Neuronal stem cell (in vitro differentiated cells): ENCODE measurements at regions not wholly inside any gene's neighbourhood (a gene's known extent, or its start where the extent isn't known, plus 50 kb on each side); places are given as distances from the start of the nearest gene placed in this dataset.

ENCODE experiments used
- DNase-seq: peaks from one replicate; pipeline ENCODE4 v3.0.0-alpha.2; 2013; ENCODE audit warnings: low spot score
- H2AFZ ChIP-seq: one replicate; pipeline ENCODE4 v1.6.1; 2013; ENCODE audit warnings: mild to moderate bottlenecking, low read length, inconsistent platforms
- H2AK5ac ChIP-seq: 2 replicates; pipeline ENCODE4 v1.6.1; 2013; ENCODE audit warnings: low read depth, mild to moderate bottlenecking, inconsistent platforms, low read length, moderate library complexity, mixed read lengths
- H2BK120ac ChIP-seq: 2 replicates; pipeline ENCODE4 v1.6.1; 2013; ENCODE audit warnings: low read depth, mild to moderate bottlenecking, inconsistent platforms, low read length, moderate library complexity, mixed read lengths
- H2BK12ac ChIP-seq: one replicate; pipeline ENCODE4 v1.6.1; 2013; ENCODE audit warnings: low read length, inconsistent platforms
- H2BK15ac ChIP-seq: 2 replicates; pipeline ENCODE4 v1.6.1; 2013; ENCODE audit warnings: mild to moderate bottlenecking, low read length, inconsistent platforms, mixed read lengths
- H2BK5ac ChIP-seq: one replicate; pipeline ENCODE4 v1.6.1; 2013; ENCODE audit warnings: inconsistent platforms, mild to moderate bottlenecking, low read length, moderate library complexity
- H3K14ac ChIP-seq: one replicate; pipeline ENCODE4 v1.6.1; 2013; ENCODE audit warnings: low read length, inconsistent platforms
- H3K18ac ChIP-seq: 2 replicates; pipeline ENCODE4 v1.6.1; 2013; ENCODE audit warnings: low read length, inconsistent platforms
- H3K23ac ChIP-seq: 2 replicates; pipeline ENCODE4 v1.6.1; 2013; ENCODE audit warnings: low read depth, mild to moderate bottlenecking, mixed read lengths, low read length, inconsistent platforms; ENCODE audit not compliant: poor library complexity
- H3K27ac ChIP-seq: replicated peaks from 3 replicates; pipeline ENCODE4 v1.5.1; 2013; ENCODE audit warnings: low read length, inconsistent platforms
- H3K27me3 ChIP-seq, 3 experiments: 2 replicates each; pipeline ENCODE4 v1.6.1; 2013; ENCODE audit warnings: low read length in 3 of 3, mild to moderate bottlenecking in 2 of 3, inconsistent platforms in 1 of 3, low read depth in 1 of 3, mixed read lengths in 1 of 3, moderate library complexity in 1 of 3; ENCODE audit not compliant: control insufficient read depth in 3 of 3, insufficient read depth in 3 of 3
- H3K36me3 ChIP-seq, 2 donors: replicated peaks in 1 of 2; 2 replicates each; pipeline ENCODE4 v1.6.1; 2013; ENCODE audit warnings: low read length in 2 of 2; ENCODE audit not compliant: control insufficient read depth in 2 of 2, insufficient read depth in 2 of 2
- H3K4ac ChIP-seq: 2 replicates; pipeline ENCODE4 v1.6.1; 2013; ENCODE audit warnings: inconsistent platforms, mild to moderate bottlenecking, low read length, moderate library complexity
- H3K4me1 ChIP-seq, 2 donors: 1 replicate in 1 of 2; 2 replicates in 1 of 2; pipeline ENCODE4 v1.6.1; 2013; ENCODE audit warnings: low read length in 2 of 2, low read depth in 1 of 2; ENCODE audit not compliant: control insufficient read depth in 2 of 2, insufficient read depth in 1 of 2
- H3K4me2 ChIP-seq: one replicate; pipeline ENCODE4 v1.6.1; 2013; ENCODE audit warnings: mild to moderate bottlenecking, low read length, inconsistent platforms; ENCODE audit not compliant: insufficient read depth, poor library complexity, severe bottlenecking
- H3K4me3 ChIP-seq, 2 donors: 2 replicates each; pipeline ENCODE4 v1.5.1; 2013; ENCODE audit warnings: low read length in 2 of 2, mild to moderate bottlenecking in 2 of 2, inconsistent platforms in 1 of 2, moderate library complexity in 1 of 2
- H3K79me1 ChIP-seq: one replicate; pipeline ENCODE4 v1.6.1; 2013; ENCODE audit warnings: low read depth, mild to moderate bottlenecking, inconsistent platforms, low read length, moderate library complexity
- H3K9ac ChIP-seq: one replicate; pipeline ENCODE4 v1.6.1; 2013; ENCODE audit warnings: mild to moderate bottlenecking, low read depth, low read length, inconsistent platforms; ENCODE audit not compliant: poor library complexity
- H3K9me3 ChIP-seq, 2 donors: replicated peaks in 1 of 2; 2 replicates each; pipeline versions ENCODE3 to v1.6.1; 2013; ENCODE audit warnings: low read length in 2 of 2, mild to moderate bottlenecking in 2 of 2, inconsistent platforms in 1 of 2, low read depth in 1 of 2, mixed read lengths in 1 of 2, moderate library complexity in 1 of 2; ENCODE audit not compliant: control insufficient read depth in 2 of 2, insufficient read depth in 1 of 2
- H4K8ac ChIP-seq: one replicate; pipeline ENCODE4 v1.6.1; 2013; ENCODE audit warnings: low read depth, mild to moderate bottlenecking, inconsistent platforms, low read length, moderate library complexity
- H4K91ac ChIP-seq: one replicate; pipeline ENCODE4 v1.6.1; 2013; ENCODE audit warnings: low read length, low read depth, mild to moderate bottlenecking, inconsistent platforms; ENCODE audit not compliant: poor library complexity
- WGBS, 2 donors: extraction: QIAGEN DNeasy Blood & Tissue Kit; methylation state at CpG; one replicate each; pipeline ENCODE4 v1.1.7; 2013; ENCODE audit warnings: missing lambda C conversion rate in 2 of 2, mixed read lengths in 1 of 2; ENCODE audit not compliant: insufficient read length in 2 of 2, insufficient replicate concordance in 1 of 2; ENCODE audit errors: extremely low coverage in 2 of 2; 5-methylcytosine and 5-hydroxymethylcytosine counted together

- Histone ChIP-seq H3K4ac (no peak overlapping the region), H2BK15ac (no peak overlapping the region), H3K18ac (no peak overlapping the region), H3K4me2 (no peak overlapping the region), H3K14ac (no peak overlapping the region), H3K4me3 (no peak overlapping the region), H3K79me1 (no peaks in the 10 kb centered on the region), H2AK5ac (no peak overlapping the region), H3K9me3 (no peaks in the 10 kb centered on the region), H3K27ac (no peak overlapping the region), H3K9ac (no peak overlapping the region), H2BK5ac (no peak overlapping the region), H3K36me3 (no peaks in the 10 kb centered on the region), H3K23ac (no peak overlapping the region), H3K4me1 (no peaks in the 10 kb centered on the region), H2BK120ac (no peak overlapping the region), H4K8ac (no peak overlapping the region), H3K27me3 (no peaks in the 10 kb centered on the region), H2BK12ac (no peak overlapping the region), H2AFZ (no peak overlapping the region), H4K91ac (no peak overlapping the region)
- WGBS, 2 donors, result 100% methylated on average over 1 of the region's 2 CpGs; no CpG with 5 or more reads in 1 of the 2 donors
- no peak for DNase-seq
These were observed 709.0 kb upstream of the ARGLU1 start for GRCh38 chr13:107276936-107277335.

DNA sequence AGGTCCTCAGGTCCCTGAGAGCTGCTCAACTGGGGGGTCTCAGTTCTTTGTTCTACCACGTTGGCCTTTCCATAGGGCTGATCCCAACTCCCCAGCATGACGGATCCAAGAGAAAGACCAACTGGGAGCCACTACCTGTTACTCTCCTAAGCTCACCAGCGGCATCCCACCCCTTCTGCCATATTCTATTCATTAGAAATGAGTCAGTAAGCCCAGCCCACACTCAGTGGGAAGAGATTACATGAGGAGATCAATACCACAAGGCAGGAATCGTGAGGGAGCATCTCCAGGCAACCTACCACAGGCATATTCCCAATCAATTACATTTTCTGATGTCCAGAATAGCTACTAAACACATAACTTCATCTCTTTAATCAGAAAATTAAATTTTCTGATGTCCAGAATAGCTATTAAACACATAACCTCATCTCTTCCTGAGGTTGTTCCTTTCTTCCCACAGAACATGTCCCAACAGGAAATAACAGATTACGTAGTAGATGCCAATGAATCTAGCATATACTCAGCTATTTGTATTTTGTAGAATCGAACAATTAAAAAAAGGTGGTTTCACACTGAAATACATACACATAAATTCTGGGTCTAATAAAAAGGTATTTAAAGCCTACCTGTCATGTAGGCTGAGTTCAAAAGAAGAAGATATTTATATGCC is 708.1 kb upstream of the ARGLU1 start:
- Histone ChIP-seq H3K79me1 (no peaks in the 10 kb centered on the region), H3K23ac (no peak overlapping the region), H2AFZ (no peak overlapping the region), H3K4me2 (no peak overlapping the region), H3K4ac (no peak overlapping the region), H2BK12ac (no peak overlapping the region), H4K91ac (no peak overlapping the region), H2AK5ac (no peak overlapping the region), H2BK15ac (no peak overlapping the region), H3K36me3 (no peaks in the 10 kb centered on the region), H3K27ac (no peak overlapping the region), H3K4me3 (no peak overlapping the region), H4K8ac (no peak overlapping the region), H2BK120ac (no peak overlapping the region), H3K4me1 (peaks cover 0 to 2% of the 10 kb centered on the region in 2 donors), H3K18ac (no peak overlapping the region), H3K9ac (no peak overlapping the region), H3K27me3 (no peaks in the 10 kb centered on the region), H3K9me3 (no peaks in the 10 kb centered on the region), H3K14ac (no peak overlapping the region), H2BK5ac (no peak overlapping the region)
- DNase-seq, result no peak
- no CpG with 5 or more reads among the region's 6 CpGs for WGBS, 2 donors

DNA sequence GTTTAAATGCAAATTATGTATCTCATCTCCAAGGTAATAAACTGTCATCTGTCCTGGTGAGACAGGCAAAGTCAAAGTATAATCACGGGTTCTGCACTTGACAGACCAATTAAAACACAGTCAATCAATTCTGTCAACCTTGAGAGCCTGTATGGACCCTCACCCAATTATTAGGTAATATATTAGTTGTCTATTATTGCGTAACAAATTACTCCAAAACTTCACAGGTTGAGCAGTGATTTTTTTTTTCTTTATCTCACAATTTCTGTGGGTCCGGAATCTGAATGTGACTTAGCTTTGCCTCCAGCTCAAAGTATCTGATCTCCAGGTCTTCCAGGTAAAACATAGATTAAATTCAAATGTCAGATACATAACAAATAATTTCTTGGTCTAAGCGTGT is 707.4 kb upstream of the ARGLU1 start:
- no peak overlapping the region for H2BK12ac ChIP-seq
- no peak overlapping the region for H3K4me2 ChIP-seq
- H3K27ac ChIP-seq, result no peak overlapping the region
- peaks cover 0 to 2% of the 10 kb centered on the region in 2 donors for H3K4me1 ChIP-seq
- no peak overlapping the region for H3K18ac ChIP-seq
- H2AFZ ChIP-seq, result no peak overlapping the region
- no peak overlapping the region for H4K8ac ChIP-seq
- H3K27me3 ChIP-seq, result no peaks in the 10 kb centered on the region
- no peak overlapping the region for H2AK5ac ChIP-seq
- H4K91ac ChIP-seq, result no peak overlapping the region
- H3K14ac ChIP-seq, result no peak overlapping the region
- H3K23ac ChIP-seq, result no peak overlapping the region
- no peak for DNase-seq
- no peaks in the 10 kb centered on the region for H3K36me3 ChIP-seq
- no peak overlapping the region for H3K4me3 ChIP-seq
- H2BK15ac ChIP-seq, result no peak overlapping the region
- no peak overlapping the region for H2BK5ac ChIP-seq
- no peak overlapping the region for H3K9ac ChIP-seq
- WGBS, 2 donors, result no CpG with 5 or more reads among the region's 4 CpGs
- no peaks in the 10 kb centered on the region for H3K9me3 ChIP-seq
- H3K79me1 ChIP-seq, result no peaks in the 10 kb centered on the region
- H3K4ac ChIP-seq, result no peak overlapping the region
- H2BK120ac ChIP-seq, result no peak overlapping the region

DNA sequence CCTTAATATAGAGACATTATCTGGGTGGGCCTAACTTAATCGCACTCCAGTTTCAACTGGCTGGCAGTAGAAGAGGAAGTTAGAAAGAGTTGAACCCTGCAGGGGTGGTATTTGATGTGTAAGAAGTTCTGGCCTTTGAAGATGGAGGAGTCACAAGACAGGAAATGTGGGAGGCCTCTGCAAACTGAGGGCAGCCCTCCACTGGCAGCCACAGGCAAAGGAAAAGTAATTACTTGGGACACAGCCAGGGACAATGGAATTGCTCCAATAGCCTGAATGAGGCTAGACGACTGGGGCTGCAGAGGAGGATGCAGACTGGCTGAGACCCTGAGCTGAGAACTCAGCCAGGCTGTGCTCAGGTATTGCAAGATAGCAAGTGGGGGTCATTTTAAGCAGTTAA is 703.3 kb upstream of the ARGLU1 start:
- peaks cover 0 to 2% of the 10 kb centered on the region in 2 donors for H3K4me1 ChIP-seq
- DNase-seq, result no peak
- no peak overlapping the region for H2BK15ac ChIP-seq
- H3K14ac ChIP-seq, result no peak overlapping the region
- H4K91ac ChIP-seq, result no peak overlapping the region
- no peaks in the 10 kb centered on the region for H3K27me3 ChIP-seq
- H3K4me3 ChIP-seq, result no peak overlapping the region
- H2BK12ac ChIP-seq, result no peak overlapping the region
- WGBS, 2 donors, result no CpG with 5 or more reads among the region's 2 CpGs
- H2BK120ac ChIP-seq, result no peak overlapping the region
- H3K4me2 ChIP-seq, result no peak overlapping the region
- no peak overlapping the region for H3K23ac ChIP-seq
- no peak overlapping the region for H2AK5ac ChIP-seq
- H3K27ac ChIP-seq, result no peak overlapping the region
- H3K18ac ChIP-seq, result no peak overlapping the region
- no peak overlapping the region for H3K4ac ChIP-seq
- no peaks in the 10 kb centered on the region for H3K36me3 ChIP-seq
- H3K9me3 ChIP-seq, result no peaks in the 10 kb centered on the region
- H3K79me1 ChIP-seq, result no peaks in the 10 kb centered on the region
- H3K9ac ChIP-seq, result no peak overlapping the region
- H2AFZ ChIP-seq, result peak overlapping the region; percentile 88
- no peak overlapping the region for H4K8ac ChIP-seq
- no peak overlapping the region for H2BK5ac ChIP-seq
